C4-2B (cell line): ENCODE measurements at regions not wholly inside any gene's neighbourhood (a gene's known extent, or its start where the extent isn't known, plus 50 kb on each side); places are given as distances from the start of the nearest gene placed in this dataset.
"Not testable (repeated sequence)": the region's sequence is repeated elsewhere in the genome, so short reads cannot be mapped to it uniquely, and the experiment has no call there.

Experiments
- H3K27ac ChIP-seq: fragments of 450-650 bp; 2 replicates; pipeline ENCODE4 v1.5.1; 2017
- ZFX ChIP-seq: fragments of 450-650 bp; IDR thresholded peaks from 2 replicates; pipeline ENCODE4 v1.6.1; 2017
- TF ChIP-seq, protein P1 (sequence below): fragments of 450-650 bp; conservative IDR thresholded peaks from 2 replicates; pipeline ENCODE4 v1.5.1; 2017; ENCODE audit warnings: mild to moderate bottlenecking

DNA sequence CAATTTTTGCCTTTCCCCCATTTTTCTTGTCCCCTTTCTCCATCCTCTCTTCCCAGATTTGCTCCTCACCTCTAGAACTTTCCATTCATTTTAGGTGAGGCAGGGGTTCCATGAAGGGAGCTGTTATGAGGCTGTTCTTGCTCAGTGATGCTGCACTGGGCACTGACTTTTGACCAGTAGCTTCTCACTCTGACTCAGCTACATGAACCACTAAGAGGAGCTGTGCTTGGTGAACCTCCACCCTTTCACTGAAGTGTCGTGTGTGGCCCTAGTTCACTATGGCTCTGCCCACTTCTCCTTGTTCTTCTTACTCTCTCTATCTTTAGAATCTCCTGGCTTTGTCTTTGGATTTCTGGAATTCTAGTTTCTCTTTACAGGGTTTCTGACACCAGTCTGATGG lies 73.4 kb upstream of the ADRA1D start:
- no peak overlapping the region for H3K27ac ChIP-seq
- no peak for TF ChIP-seq ZFX
- TF ChIP-seq, protein P1, sequence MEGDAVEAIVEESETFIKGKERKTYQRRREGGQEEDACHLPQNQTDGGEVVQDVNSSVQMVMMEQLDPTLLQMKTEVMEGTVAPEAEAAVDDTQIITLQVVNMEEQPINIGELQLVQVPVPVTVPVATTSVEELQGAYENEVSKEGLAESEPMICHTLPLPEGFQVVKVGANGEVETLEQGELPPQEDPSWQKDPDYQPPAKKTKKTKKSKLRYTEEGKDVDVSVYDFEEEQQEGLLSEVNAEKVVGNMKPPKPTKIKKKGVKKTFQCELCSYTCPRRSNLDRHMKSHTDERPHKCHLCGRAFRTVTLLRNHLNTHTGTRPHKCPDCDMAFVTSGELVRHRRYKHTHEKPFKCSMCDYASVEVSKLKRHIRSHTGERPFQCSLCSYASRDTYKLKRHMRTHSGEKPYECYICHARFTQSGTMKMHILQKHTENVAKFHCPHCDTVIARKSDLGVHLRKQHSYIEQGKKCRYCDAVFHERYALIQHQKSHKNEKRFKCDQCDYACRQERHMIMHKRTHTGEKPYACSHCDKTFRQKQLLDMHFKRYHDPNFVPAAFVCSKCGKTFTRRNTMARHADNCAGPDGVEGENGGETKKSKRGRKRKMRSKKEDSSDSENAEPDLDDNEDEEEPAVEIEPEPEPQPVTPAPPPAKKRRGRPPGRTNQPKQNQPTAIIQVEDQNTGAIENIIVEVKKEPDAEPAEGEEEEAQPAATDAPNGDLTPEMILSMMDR, result no peak

DNA sequence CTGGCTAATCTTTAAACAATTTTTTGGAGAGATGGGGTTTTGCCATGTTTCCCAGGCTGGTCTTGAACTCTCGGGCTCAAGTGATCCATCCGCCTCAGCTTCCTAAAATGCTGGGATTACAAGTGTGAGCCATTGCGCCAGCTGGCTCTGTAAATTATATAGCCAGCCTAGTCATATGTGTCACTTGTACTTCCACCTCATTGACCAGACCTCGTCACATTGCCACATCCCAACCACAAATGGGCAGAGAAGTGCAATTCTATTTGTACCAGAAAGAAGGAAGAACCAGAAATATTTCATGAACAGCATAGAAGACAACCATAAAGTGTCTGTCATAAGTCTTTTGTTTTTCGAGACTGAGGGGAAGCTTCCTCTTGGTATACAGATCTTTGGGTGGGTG lies 71.2 kb upstream of the ADRA1D start:
- no peak overlapping the region for H3K27ac ChIP-seq
- TF ChIP-seq ZFX, result no peak
- TF ChIP-seq, protein P1, result no peak

DNA sequence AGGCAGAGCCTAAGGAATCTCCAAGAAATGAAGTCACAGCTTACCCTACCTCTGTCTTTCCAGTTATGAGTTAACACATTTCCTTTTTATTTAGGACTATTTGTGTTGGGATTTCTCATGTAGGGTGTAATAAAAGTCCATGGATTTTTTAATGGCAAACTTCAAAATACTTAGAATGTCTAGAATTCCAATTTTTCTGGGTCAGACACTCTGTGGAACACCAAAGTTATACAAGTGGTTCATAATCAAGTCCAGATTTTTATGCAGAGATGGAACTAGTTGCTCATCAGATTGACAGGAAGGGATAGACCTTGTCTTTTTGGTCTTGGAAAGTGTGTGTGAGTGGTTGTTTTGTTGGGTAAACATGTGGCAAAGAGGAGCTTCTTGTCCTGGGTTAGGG lies 69.8 kb upstream of the ADRA1D start:
- H3K27ac ChIP-seq, result no peak overlapping the region
- no peak for TF ChIP-seq ZFX
- TF ChIP-seq, protein P1, result no peak

DNA sequence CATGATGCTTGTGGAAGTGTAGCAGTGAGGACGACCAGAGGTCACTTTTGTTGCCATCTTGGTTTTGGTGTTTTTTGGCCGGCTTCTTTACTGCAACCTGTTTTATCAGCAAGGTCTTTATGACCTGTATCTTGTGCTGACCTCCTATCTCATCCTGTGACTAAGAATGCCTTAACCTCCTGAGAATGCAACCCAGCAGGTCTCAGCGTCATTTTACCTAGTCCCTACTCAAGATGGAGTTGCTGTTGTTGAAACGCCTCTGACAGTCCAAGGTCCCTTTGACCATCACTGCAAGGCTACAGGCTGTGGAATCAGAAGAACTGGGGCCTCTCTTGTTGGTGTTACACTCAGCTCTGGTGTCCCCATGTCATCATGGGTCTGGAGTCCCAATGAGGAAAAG lies 61.5 kb upstream of the ADRA1D start:
- not testable (repeated sequence) for H3K27ac ChIP-seq

DNA sequence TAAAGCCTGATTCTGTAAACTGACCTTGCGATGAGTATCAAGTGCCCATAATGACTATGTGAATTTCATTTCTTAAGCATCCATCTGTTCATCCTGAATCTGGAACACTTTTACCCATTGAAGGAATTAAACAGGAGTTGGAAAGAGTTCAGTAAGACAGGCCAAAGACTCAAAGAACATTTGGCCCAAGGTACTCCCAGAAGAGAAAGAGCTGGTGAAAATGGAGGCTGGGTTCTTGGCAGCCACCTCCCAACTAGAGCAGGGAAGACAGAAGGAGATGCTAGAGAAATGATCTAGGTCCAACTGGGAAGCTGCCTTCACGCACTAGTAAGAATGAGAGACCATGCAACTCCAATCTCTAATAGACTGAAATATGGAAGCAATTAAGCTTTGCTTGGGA lies 57.1 kb upstream of the ADRA1D start:
- TF ChIP-seq, protein P1, result no peak
- TF ChIP-seq ZFX, result no peak
- no peak overlapping the region for H3K27ac ChIP-seq

DNA sequence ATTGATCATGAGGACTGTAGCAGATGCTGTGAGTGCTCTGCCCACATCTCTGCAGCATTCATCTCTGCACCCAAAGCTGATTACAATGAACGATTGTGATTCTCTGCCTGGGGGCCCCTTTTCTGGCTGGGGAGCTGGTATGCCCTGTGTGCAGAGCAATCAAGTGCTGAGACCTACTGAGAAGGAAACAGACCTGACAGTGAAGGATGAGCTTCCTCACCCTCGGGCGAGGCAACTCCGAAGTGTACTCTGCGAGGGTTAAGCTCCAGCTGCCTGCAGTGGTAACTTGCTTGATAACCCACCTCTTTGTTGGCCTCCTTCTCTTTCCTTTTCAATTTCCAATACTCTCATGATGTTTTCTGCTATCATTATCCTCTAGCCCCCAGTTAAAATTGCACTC lies 56.0 kb upstream of the ADRA1D start:
- TF ChIP-seq, protein P1, result no peak
- TF ChIP-seq ZFX, result no peak
- no peak overlapping the region for H3K27ac ChIP-seq

DNA sequence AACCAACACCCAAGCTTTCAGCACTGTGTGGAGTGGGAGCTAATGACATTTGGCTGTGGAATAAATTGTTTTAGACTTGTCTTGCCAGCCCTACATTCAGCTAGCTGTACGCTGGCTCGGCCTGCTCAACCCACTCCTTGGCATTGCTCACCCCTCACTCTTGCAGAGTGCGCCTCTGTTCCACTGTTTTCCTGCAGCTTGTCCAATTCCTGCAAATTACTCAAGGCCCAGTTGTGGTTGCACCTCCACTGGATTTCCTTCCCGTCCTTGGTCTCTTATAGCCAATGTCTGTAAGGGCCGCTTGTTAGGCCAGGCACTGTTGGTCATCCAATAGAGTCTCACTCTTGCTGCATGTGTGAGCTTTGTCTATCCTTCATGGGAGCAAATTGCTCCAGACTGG lies 55.5 kb upstream of the ADRA1D start:
- H3K27ac ChIP-seq, result no peak overlapping the region
- TF ChIP-seq ZFX, result no peak
- TF ChIP-seq, protein P1, result no peak

DNA sequence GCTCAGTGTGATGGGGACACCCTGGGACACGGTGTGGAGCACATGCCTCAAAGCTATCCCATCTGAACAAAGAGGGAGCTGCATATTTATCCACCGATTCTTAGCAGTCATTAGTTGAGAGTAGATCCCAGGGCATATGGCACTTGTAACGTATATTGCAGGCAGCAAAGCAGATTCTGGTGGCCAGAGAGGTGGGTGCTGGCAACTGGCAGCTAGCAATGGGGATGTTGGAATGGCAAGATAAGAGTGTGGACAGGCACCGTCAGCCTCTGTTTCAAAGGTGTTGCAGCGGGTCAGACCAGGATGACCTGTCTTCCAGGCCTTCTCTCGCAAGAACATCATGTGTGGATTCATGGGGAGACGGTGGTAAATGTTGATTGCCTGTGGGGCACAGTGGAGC lies 54.0 kb upstream of the ADRA1D start:
- H3K27ac ChIP-seq, result no peak overlapping the region
- TF ChIP-seq, protein P1, result no peak
- no peak for TF ChIP-seq ZFX
